ENCODE measurements at regions not wholly inside any gene's neighbourhood (a gene's known extent, or its start where the extent isn't known, plus 50 kb on each side); places are given as distances from the start of the nearest gene placed in this dataset.

- DNase-seq: no peak
Measured at GRCh38 chr17:71378036-71378435, 742.8 kb upstream of the SOX9 start.

GRCh38 chr17:71378741-71379140 is 742.1 kb upstream of the SOX9 start:
- DNase-seq: no peak

- no peak for DNase-seq
Measured at GRCh38 chr17:71379512-71379911, 741.3 kb upstream of the SOX9 start.

GRCh38 chr17:71380535-71380934 is 740.3 kb upstream of the SOX9 start:
- DNase-seq: no peak

- DNase-seq: no peak
Measured at GRCh38 chr17:71380936-71381335, 739.9 kb upstream of the SOX9 start.

GRCh38 chr17:71383091-71383490 is 737.7 kb upstream of the SOX9 start:
- DNase-seq: no peak

- DNase-seq: no peak
Measured at GRCh38 chr17:71387456-71387855, 733.4 kb upstream of the SOX9 start.

GRCh38 chr17:71392715-71393567 is 727.9 kb upstream of the SOX9 start:
- DNase-seq: no peak

GRCh38 chr17:71395901-71396300 is 724.9 kb upstream of the SOX9 start:
- no peak for DNase-seq

GRCh38 chr17:71396711-71397110 is 724.1 kb upstream of the SOX9 start:
- no peak for DNase-seq

GRCh38 chr17:71398025-71398424 is 722.8 kb upstream of the SOX9 start:
- no peak for DNase-seq

GRCh38 chr17:71398800-71399219 is 722.0 kb upstream of the SOX9 start:
- DNase-seq: no peak

- DNase-seq: no peak
Measured at GRCh38 chr17:71399221-71399620, 721.6 kb upstream of the SOX9 start.

GRCh38 chr17:71399649-71400048 is 721.2 kb upstream of the SOX9 start:
- DNase-seq: no peak

GRCh38 chr17:71402007-71402406 is 718.8 kb upstream of the SOX9 start:
- DNase-seq: no peak

GRCh38 chr17:71402661-71403141 is 718.1 kb upstream of the SOX9 start:
- DNase-seq: no peak

- no peak for DNase-seq
Measured at GRCh38 chr17:71405101-71405500, 715.7 kb upstream of the SOX9 start.

GRCh38 chr17:71407981-71408380 is 712.8 kb upstream of the SOX9 start:
- DNase-seq: no peak

- no peak for DNase-seq
Measured at GRCh38 chr17:71409137-71409536, 711.7 kb upstream of the SOX9 start.

GRCh38 chr17:71409712-71410111 is 711.1 kb upstream of the SOX9 start:
- DNase-seq: no peak

GRCh38 chr17:71412803-71413202 is 708.0 kb upstream of the SOX9 start:
- DNase-seq: no peak

GRCh38 chr17:71413935-71414334 is 706.9 kb upstream of the SOX9 start:
- no peak for DNase-seq

- no peak for DNase-seq
Measured at GRCh38 chr17:71417142-71417541, 703.7 kb upstream of the SOX9 start.

- no peak for DNase-seq
Measured at GRCh38 chr17:71422968-71423367, 697.9 kb upstream of the SOX9 start.
